ENCODE measurements at regions not wholly inside any gene's neighbourhood (a gene's known extent, or its start where the extent isn't known, plus 50 kb on each side); places are given as distances from the start of the nearest gene placed in this dataset.

- H3K23ac ChIP-seq (ENCODE audit: insufficient read length, low read depth, low read length), result no peak overlapping the region
- no peak overlapping the region for H4K91ac ChIP-seq (ENCODE audit: insufficient read length, low read depth, low read length)
- TF ChIP-seq, protein P1, sequence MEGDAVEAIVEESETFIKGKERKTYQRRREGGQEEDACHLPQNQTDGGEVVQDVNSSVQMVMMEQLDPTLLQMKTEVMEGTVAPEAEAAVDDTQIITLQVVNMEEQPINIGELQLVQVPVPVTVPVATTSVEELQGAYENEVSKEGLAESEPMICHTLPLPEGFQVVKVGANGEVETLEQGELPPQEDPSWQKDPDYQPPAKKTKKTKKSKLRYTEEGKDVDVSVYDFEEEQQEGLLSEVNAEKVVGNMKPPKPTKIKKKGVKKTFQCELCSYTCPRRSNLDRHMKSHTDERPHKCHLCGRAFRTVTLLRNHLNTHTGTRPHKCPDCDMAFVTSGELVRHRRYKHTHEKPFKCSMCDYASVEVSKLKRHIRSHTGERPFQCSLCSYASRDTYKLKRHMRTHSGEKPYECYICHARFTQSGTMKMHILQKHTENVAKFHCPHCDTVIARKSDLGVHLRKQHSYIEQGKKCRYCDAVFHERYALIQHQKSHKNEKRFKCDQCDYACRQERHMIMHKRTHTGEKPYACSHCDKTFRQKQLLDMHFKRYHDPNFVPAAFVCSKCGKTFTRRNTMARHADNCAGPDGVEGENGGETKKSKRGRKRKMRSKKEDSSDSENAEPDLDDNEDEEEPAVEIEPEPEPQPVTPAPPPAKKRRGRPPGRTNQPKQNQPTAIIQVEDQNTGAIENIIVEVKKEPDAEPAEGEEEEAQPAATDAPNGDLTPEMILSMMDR (conservative IDR thresholded peaks at IDR 0.05), result no peak
- H2BK5ac ChIP-seq (ENCODE audit: insufficient read length, low read length), result no peak overlapping the region
- no peak overlapping the region for H2BK15ac ChIP-seq (ENCODE audit: low read depth, low read length)
- Mint-ChIP-seq H3K9me3 (no peaks in the 10 kb centered on the region; a peak in 2 of 5 replicates), H3K36me3 (ENCODE audit: insufficient read depth in 1 of 3, low read depth in 3 of 3) (peaks cover 2 to 68% (median 7%) of the 10 kb centered on the region in 3 experiments; a peak in 5 of 7 replicates), H3K4me1 (peaks cover 27 to 45% of the 10 kb centered on the region in 2 experiments), H3K4me3 (no peak overlapping the region), H3K27ac (0 out of 7 replicates have a peak overlapping the region, but pooled peaks of 1 of the 3 experiments have one; percentile 8), H3K27me3 (ENCODE audit: low read depth) (no peaks in the 10 kb centered on the region)
- H3K9ac ChIP-seq (ENCODE audit: extremely low read depth, insufficient read length, low read length), result no peak overlapping the region
- H2BK120ac ChIP-seq (ENCODE audit: low read depth, low read length, poor library complexity, severe bottlenecking), result no peak overlapping the region
- H4K20me1 ChIP-seq (ENCODE audit: control insufficient read depth, insufficient read depth, insufficient read length), result no peaks in the 10 kb centered on the region
- peaks cover 11% of the 10 kb centered on the region for H3K4me1 ChIP-seq (ENCODE audit: insufficient read depth, low read length)
- H2AK5ac ChIP-seq (ENCODE audit: insufficient read length, low read length), result no peak overlapping the region
- H2BK20ac ChIP-seq (ENCODE audit: low read depth, low read length, poor library complexity, severe bottlenecking), result no peak overlapping the region
- no peak overlapping the region for H2AFZ ChIP-seq (ENCODE audit: low read length)
- H2BK12ac ChIP-seq (ENCODE audit: insufficient read length, low read depth, low read length), result no peak overlapping the region
- no peaks in the 10 kb centered on the region for H3K9me3 ChIP-seq (ENCODE audit: control insufficient read depth, low read depth, low read length)
- no peak overlapping the region for H3T11ph ChIP-seq (ENCODE audit: low read length)
- no peak overlapping the region for H3K4me2 ChIP-seq (ENCODE audit: insufficient read depth, insufficient read length, low read length)
- H3K56ac ChIP-seq (ENCODE audit: insufficient read length, low read depth, low read length), result no peak overlapping the region
- no peaks in the 10 kb centered on the region for H3K27me3 ChIP-seq (ENCODE audit: insufficient read depth, low read length)
- H3K79me1 ChIP-seq (ENCODE audit: insufficient read depth, low read depth, low read length, poor library complexity, severe bottlenecking), result no peaks in the 10 kb centered on the region
- no peak for DNase-seq
- WGBS (ENCODE audit: extremely low coverage, insufficient read length, low lambda C conversion rate), result no CpG with 5 or more reads among the region's 5 CpGs
- H3K79me2 ChIP-seq (ENCODE audit: insufficient read depth, low read length), result no peaks in the 10 kb centered on the region
- no peak overlapping the region for H4K8ac ChIP-seq (replicated peaks; ENCODE audit: insufficient read length, low read depth, low read length)
- H3K18ac ChIP-seq (ENCODE audit: insufficient read length, low read depth, low read length), result no peak overlapping the region
- H3K14ac ChIP-seq (ENCODE audit: insufficient read depth, low read length), result no peak overlapping the region
- no peak overlapping the region for H4K5ac ChIP-seq (ENCODE audit: insufficient read length, low read depth, low read length)
- no peaks in the 10 kb centered on the region for H3K23me2 ChIP-seq (ENCODE audit: insufficient read length, low read depth, low read length, poor library complexity, severe bottlenecking)
- H3K27ac ChIP-seq (ENCODE audit: insufficient read length, low read depth, low read length), result no peak overlapping the region
- no peak overlapping the region for H3K4ac ChIP-seq (ENCODE audit: low read depth, low read length)
Observed at GRCh38 chr6:14290772-14291330, 173.3 kb downstream of the CD83 start.
